HG03025 (cell line): ENCODE measurements at regions not wholly inside any gene's neighbourhood (a gene's known extent, or its start where the extent isn't known, plus 50 kb on each side); places are given as distances from the start of the nearest gene placed in this dataset.
"Not testable (repeated sequence)": the region's sequence is repeated elsewhere in the genome, so short reads cannot be mapped to it uniquely, and the experiment has no call there.

Source experiments
- ATAC-seq: cut with Tn5 transposase; IDR thresholded peaks from one replicate; pipeline ENCODE4 v1.9.1; 2021; ENCODE audit warnings: mild to moderate bottlenecking, moderate library complexity; ENCODE audit not compliant: unreplicated experiment, low FRiP score

GRCh38 chr6:6724539-6725467 lies 136.3 kb downstream of the LY86 start:
- no peak for ATAC-seq

- ATAC-seq = no peak
These were observed 137.1 kb downstream of the LY86 start for GRCh38 chr6:6725468-6726209.

- ATAC-seq = no peak
These were observed 139.8 kb downstream of the LY86 start for GRCh38 chr6:6728169-6728941.

GRCh38 chr6:6729971-6730370 lies 141.5 kb downstream of the LY86 start:
- ATAC-seq = no peak

GRCh38 chr6:6730831-6731230 lies 142.3 kb downstream of the LY86 start:
- ATAC-seq = no peak

GRCh38 chr6:6734479-6735465 lies 146.3 kb downstream of the LY86 start:
- no peak for ATAC-seq

- no peak for ATAC-seq
These were observed 148.5 kb downstream of the LY86 start for GRCh38 chr6:6736791-6737654.

GRCh38 chr6:6737671-6738070 lies 149.2 kb downstream of the LY86 start:
- no peak for ATAC-seq

GRCh38 chr6:6738108-6738507 lies 149.6 kb downstream of the LY86 start:
- ATAC-seq = no peak

GRCh38 chr6:6738922-6739716 lies 150.6 kb downstream of the LY86 start:
- ATAC-seq = no peak

- no peak for ATAC-seq
These were observed 152.1 kb downstream of the LY86 start for GRCh38 chr6:6740595-6740994.

GRCh38 chr6:6741264-6741663 lies 152.7 kb downstream of the LY86 start:
- no peak for ATAC-seq

- no peak for ATAC-seq
These were observed 154.0 kb downstream of the LY86 start for GRCh38 chr6:6742535-6742934.

- no peak for ATAC-seq
These were observed 156.0 kb downstream of the LY86 start for GRCh38 chr6:6744551-6744950.

GRCh38 chr6:6745637-6746332 lies 157.3 kb downstream of the LY86 start:
- ATAC-seq = not testable (repeated sequence)

- ATAC-seq = no peak
These were observed 157.9 kb downstream of the LY86 start for GRCh38 chr6:6746333-6746969.

GRCh38 chr6:6746970-6747338 lies 158.4 kb downstream of the LY86 start:
- no peak for ATAC-seq
